ENCODE measurements at regions not wholly inside any gene's neighbourhood (a gene's known extent, or its start where the extent isn't known, plus 50 kb on each side); places are given as distances from the start of the nearest gene placed in this dataset.

- TF ChIP-seq RCOR1 (conservative IDR thresholded peaks at IDR 0.05; ENCODE audit: low read depth, low read length) (no peak), POLR2AphosphoS5 (IDR thresholded peaks at IDR 0.05; ENCODE audit: low read length) (no peak), EP300 (IDR thresholded peaks at IDR 0.05; ENCODE audit: borderline replicate concordance in 1 of 2, control insufficient read depth in 1 of 2, low read depth in 2 of 2, low read length in 2 of 2) (no peak), EZH2 (IDR thresholded peaks at IDR 0.05; ENCODE audit: borderline replicate concordance, control insufficient read depth, low read depth, low read length) (no peak)
- TF ChIP-seq, protein P1, sequence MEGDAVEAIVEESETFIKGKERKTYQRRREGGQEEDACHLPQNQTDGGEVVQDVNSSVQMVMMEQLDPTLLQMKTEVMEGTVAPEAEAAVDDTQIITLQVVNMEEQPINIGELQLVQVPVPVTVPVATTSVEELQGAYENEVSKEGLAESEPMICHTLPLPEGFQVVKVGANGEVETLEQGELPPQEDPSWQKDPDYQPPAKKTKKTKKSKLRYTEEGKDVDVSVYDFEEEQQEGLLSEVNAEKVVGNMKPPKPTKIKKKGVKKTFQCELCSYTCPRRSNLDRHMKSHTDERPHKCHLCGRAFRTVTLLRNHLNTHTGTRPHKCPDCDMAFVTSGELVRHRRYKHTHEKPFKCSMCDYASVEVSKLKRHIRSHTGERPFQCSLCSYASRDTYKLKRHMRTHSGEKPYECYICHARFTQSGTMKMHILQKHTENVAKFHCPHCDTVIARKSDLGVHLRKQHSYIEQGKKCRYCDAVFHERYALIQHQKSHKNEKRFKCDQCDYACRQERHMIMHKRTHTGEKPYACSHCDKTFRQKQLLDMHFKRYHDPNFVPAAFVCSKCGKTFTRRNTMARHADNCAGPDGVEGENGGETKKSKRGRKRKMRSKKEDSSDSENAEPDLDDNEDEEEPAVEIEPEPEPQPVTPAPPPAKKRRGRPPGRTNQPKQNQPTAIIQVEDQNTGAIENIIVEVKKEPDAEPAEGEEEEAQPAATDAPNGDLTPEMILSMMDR (IDR thresholded peaks at IDR 0.05 in 2 of 3, conservative IDR thresholded peaks at IDR 0.05 in 1 of 3; ENCODE audit: control insufficient read depth in 2 of 3, extremely low read depth in 1 of 3, insufficient read depth in 1 of 3, low read depth in 3 of 3, low read length in 3 of 3) = no peak
Measured at GRCh38 chr4:131632877-131633276, 1516.2 kb upstream of the PCDH10 start.

Data from GM12878 (cell line).